GM12873 (cell line): ENCODE measurements at regions not wholly inside any gene's neighbourhood (a gene's known extent, or its start where the extent isn't known, plus 50 kb on each side); places are given as distances from the start of the nearest gene placed in this dataset.

ENCODE experiments used
- TF ChIP-seq, protein P1 (sequence below): IDR thresholded peaks from 2 replicates; pipeline ENCODE4 v1.5.1; 2012; ENCODE audit warnings: low read depth, mild to moderate bottlenecking, moderate library complexity, low read length, control low read depth; ENCODE audit not compliant: insufficient read depth; ENCODE audit errors: missing control alignments

DNA sequence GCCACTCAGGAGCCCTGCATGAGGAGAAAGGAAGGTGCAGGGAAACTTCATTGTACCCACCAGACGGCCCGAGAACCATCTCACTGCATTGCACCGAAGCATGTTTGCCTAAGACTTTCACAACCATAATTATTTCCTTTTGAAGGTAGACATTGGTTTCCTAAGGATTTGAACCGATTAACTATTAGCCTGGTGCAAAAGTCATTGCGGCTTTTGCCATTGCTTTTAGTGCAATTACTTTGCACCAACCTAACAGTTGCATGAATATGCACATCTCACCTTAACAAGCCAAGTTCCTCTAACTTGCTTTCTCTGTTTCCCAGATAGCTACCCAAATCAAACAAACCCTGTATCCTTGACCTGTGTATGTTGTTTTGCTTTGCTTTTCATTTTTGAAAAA lies 516.3 kb upstream of the ID2 start:
- TF ChIP-seq, protein P1, sequence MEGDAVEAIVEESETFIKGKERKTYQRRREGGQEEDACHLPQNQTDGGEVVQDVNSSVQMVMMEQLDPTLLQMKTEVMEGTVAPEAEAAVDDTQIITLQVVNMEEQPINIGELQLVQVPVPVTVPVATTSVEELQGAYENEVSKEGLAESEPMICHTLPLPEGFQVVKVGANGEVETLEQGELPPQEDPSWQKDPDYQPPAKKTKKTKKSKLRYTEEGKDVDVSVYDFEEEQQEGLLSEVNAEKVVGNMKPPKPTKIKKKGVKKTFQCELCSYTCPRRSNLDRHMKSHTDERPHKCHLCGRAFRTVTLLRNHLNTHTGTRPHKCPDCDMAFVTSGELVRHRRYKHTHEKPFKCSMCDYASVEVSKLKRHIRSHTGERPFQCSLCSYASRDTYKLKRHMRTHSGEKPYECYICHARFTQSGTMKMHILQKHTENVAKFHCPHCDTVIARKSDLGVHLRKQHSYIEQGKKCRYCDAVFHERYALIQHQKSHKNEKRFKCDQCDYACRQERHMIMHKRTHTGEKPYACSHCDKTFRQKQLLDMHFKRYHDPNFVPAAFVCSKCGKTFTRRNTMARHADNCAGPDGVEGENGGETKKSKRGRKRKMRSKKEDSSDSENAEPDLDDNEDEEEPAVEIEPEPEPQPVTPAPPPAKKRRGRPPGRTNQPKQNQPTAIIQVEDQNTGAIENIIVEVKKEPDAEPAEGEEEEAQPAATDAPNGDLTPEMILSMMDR = no peak

DNA sequence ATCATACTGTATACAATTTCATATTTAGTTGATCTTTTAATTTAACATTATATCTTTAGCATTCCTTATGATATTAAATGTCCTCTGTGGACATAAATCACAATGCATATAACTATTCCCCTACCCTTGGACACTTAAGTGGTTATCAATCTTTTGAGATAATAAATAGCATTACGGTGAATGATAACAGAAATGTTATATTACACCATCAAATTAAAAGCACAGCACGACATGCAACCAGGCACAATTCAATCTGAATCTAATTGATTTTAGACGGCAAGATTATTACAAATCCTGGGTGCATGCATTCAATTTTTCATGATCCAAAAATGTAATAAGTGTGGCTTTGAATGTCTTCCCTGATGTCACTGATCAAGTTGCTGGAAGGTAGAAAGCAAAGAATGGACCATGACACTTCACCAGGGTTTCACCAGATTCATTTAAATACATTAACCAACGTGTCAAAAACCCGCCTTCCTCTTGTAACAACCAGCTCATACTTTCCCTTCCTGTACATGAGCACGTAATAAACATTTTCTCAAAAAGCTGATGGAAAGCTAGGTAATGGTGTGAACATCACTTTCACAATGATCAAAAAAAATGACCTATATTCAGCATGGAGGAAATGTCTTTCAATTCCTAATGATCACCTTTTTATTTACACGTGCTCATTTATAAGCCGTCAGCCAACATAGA lies 513.7 kb upstream of the ID2 start:
- TF ChIP-seq, protein P1 = no peak

DNA sequence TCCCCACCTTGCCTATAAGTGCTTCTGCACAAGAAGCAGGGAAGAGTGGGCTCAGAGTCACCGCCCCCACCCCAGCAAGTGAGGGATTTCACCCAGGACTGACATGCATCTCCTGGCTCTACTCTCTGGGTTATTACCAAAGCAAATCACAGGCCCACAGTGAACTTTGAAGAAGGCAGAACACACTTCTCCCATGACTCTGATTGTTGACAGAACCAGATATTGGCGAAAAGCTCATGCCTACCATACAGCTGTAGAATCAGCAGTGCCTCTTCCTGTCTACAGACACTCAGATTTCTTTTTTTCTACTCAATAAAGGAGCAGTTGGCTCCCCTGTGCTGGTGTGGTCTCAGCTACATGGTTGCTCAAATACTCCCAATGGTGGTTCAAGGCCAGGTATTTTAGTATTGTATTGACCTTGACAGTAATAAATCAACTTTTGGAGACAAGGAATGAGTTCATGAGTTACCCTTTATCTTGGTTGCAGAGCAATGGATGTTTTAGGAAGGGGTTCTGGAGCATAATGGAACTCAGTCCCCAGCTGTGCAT lies 512.9 kb upstream of the ID2 start:
- TF ChIP-seq, protein P1 = no peak

DNA sequence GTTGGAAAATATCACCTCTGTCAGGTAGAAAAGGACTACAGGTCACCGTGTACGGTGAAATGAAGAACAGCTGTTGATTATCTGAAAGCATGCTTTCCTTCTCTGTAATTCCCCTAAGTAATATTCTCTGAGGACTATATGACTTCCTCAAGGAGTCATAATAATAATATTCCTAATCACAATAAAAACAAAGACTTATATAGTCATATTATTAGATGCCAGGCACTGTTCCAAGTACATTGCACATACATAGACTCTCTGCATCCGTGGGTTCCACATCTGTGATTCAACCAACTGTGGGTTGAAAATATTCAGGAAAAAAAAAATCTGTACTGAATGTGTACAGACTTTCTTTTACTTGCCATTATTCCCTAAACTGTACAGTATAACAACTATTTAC lies 512.4 kb upstream of the ID2 start:
- TF ChIP-seq, protein P1 = no peak

DNA sequence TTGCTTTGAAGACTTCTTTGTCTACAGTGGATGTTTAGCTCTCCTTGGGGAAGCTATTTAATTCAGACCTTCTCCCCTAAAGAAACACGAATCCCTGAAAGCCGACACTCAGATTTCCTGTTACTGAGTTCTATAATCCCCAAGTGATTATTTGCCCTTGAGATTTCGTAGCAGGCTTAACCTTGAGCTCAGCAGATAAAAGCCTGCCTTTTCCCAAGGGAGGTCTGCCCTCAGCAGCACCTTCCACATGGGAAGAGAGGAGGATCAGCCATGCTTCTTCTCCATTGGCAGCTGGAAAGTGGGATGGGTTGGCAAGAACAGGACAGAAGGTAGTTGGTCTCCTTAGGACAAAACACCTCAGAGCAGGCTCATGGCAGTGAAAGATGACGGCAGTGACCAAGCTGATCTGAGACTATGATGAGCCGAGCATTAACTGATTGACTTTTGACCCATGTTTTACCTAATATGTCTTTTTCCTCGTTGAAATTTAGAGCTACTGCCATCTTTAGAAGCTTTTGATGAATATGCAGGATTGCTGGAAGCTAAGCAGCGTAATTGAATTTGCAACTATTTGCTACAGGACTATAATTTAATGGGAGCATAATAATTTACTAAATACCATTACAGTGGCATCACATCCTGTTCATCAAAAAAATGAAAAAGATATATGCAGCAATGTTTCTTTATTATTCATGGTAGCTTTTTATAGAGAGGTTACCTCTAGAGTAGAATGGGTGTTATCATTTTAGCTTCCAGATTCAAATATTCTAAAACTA lies 511.1 kb upstream of the ID2 start:
- TF ChIP-seq, protein P1 = no peak

DNA sequence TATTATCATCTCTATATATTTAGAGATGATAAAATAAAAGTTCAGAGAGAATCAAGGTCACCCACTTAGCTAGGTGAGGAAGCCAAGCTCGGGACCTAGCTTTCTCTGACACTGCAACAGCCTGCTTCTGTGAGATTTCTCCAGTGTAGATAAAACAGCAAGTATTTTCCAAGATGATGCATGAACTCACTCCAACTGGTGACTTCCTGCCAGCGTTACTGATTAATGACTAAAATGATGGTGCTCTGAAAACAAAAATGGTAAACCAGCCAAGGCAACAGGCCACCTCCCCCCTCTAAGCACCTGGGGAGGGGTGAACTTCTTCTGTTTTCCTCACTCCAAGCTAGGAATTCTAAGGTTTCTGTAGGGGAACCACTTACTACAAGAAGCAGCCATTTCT lies 510.2 kb upstream of the ID2 start:
- TF ChIP-seq, protein P1 = no peak

DNA sequence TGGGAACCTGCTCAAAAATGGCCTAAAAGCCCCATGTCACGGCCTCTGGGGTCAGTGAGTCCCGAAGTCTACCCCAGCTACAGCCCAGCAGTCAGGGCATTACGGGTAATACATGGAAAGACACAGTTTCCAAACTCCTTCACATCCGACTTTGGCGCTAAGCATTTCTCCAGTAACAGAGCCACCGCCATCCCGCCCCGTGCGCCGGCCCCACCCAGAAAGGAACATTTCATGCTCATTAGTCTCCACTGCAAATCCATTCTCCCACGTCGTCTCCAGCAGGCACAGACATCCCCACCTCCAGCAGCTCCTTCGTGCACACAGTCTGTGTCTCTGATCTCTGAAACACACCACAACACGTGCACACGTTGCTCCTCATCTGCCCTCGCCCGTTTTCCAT lies 509.2 kb upstream of the ID2 start:
- TF ChIP-seq, protein P1 = no peak
